Myocyte (in vitro differentiated cells): ENCODE measurements at regions not wholly inside any gene's neighbourhood (a gene's known extent, or its start where the extent isn't known, plus 50 kb on each side); places are given as distances from the start of the nearest gene placed in this dataset.

Experiments
- DNase-seq: peaks from one replicate; pipeline ENCODE4 v3.0.0-alpha.2; 2012; ENCODE audit warnings: low read depth

DNA sequence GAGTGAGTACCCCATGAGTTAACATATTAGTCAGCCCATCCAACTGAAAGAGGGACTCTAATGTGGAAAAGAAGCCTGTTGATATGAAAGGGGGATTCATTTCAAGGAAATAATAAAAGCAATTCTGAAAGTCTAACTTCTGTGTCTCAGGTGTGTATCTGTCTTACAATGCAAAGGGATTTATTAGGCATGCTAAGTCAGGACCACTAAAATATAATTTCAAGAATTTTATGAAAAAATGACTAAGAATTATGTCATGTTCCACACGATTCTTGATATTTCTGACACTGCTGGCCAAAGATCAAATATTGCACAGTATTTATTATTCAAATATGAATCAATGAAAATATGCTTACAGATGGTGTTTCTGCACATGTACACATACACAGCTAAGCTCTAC lies 130.8 kb downstream of the KLF12 start:
- DNase-seq: no peak

GRCh38 chr13:74000876-74001275 lies 133.3 kb downstream of the KLF12 start:
- no peak for DNase-seq

- DNase-seq: no peak
Observed at GRCh38 chr13:73998631-73999030, 135.6 kb downstream of the KLF12 start.

DNA sequence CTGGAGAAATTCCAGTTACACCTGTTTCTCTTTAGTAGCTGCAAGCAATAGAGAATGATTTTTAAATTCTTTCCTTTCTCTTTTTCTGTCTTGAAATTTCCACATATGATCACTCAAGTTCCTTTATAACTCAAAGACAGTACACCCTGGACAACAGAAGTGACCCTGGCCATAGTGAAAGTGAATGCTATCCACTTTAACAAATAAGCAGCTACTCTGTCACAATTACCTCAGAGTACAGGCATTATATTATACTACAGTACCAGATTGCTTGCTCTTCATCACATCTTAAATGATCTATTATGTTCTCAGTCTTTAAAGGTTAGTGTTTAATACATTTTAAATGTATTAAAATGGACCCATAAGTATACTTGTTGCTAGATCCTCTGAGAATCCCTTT lies 136.2 kb downstream of the KLF12 start:
- DNase-seq: no peak

DNA sequence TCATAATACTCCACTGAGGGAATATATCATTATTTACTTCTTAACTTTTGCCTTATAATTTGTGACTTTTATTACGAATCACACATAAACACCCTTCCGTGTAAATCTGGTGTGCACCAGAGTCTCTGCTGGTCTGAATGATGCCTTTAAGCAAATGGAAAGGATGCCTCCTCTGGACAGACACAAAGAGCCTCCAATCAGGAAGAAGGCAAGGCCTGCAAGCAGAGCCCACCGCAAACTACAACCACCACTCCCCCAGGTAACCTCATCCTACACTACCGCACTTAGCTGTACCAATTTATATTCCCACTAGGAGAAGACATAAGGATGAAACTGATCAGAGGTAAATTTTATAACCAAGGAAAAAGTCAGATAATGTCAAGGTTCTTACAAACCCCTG lies 137.6 kb downstream of the KLF12 start:
- no peak for DNase-seq

DNA sequence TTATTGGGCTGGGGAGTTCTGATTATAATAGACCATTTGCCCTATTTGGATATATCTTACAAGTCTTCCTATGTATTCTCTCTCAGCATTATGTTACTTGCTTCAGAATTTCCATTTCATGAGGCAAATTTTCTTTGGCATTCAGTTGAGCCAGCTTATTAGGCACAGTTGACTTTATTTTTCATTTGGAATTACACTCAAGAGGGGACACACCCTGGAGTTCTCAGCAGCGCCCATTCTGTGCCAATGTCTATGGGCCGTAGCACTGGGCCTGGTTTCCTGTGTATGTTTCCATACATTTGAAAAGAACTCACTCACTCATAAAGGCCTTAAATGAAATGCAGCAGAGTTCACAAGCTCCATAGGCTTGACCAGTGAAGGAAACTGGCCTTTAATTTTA lies 138.5 kb downstream of the KLF12 start:
- DNase-seq: no peak

DNA sequence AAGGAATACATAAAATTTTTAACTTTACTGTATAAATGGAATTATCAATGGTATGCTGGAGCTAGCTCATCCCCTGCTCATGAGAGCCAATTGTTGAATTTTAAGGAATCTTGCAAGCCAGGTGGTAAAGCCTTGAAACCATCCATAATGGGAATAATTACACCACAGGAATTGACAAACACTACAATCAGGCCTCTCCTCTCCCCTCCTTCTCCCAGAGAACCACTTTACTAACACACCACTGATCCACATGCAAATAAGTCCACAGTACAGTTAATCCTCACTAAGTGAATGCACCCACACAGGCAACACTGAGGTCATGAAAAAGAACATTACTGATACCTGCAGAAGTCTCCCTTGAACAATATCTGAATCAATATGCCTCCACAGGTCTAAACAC lies 140.5 kb downstream of the KLF12 start:
- no peak for DNase-seq

GRCh38 chr13:73991884-73992283 lies 142.3 kb downstream of the KLF12 start:
- no peak for DNase-seq

- no peak for DNase-seq
Observed at GRCh38 chr13:73991384-73991783, 142.8 kb downstream of the KLF12 start.

DNA sequence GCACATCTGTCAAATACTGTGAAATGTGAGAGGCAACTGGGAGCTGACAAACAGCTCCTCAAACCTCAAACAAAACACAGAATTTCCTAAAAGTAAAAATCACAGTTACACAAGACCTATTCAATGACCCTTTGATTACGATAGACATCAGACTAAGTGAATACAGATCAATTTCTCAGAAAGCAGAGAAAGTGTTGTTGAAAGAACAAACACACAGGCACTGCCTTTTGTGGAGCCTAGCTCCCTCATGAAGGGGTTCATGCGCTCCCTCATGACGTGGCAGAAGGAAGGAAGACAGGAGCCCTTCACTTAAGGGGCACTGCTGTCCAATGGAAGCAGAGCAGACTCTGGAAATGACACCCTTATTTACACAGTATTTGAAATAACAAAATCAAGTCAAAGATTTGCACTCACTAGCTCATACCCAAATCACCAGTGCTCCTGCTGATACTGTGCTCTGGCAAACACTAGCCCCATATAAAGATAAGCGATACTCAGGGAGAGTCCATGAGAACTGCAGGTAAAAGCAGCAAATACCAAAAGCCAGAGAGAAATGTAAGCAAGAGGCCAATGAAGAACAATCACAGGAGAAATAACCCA lies 144.9 kb downstream of the KLF12 start:
- DNase-seq: no peak

GRCh38 chr13:73988461-73988860 lies 145.7 kb downstream of the KLF12 start:
- no peak for DNase-seq

- no peak for DNase-seq
Observed at GRCh38 chr13:73987618-73988017, 146.6 kb downstream of the KLF12 start.

- no peak for DNase-seq
Observed at GRCh38 chr13:73985783-73986182, 148.4 kb downstream of the KLF12 start.

GRCh38 chr13:73984949-73985691 lies 149.1 kb downstream of the KLF12 start:
- no peak for DNase-seq

GRCh38 chr13:73984201-73984600 lies 150.0 kb downstream of the KLF12 start:
- DNase-seq: no peak

GRCh38 chr13:73983109-73983508 lies 151.1 kb downstream of the KLF12 start:
- peak; percentile 19 for DNase-seq

GRCh38 chr13:73981595-73981994 lies 152.6 kb downstream of the KLF12 start:
- DNase-seq: no peak

- DNase-seq: no peak
Observed at GRCh38 chr13:73975767-73976166, 158.4 kb downstream of the KLF12 start.

DNA sequence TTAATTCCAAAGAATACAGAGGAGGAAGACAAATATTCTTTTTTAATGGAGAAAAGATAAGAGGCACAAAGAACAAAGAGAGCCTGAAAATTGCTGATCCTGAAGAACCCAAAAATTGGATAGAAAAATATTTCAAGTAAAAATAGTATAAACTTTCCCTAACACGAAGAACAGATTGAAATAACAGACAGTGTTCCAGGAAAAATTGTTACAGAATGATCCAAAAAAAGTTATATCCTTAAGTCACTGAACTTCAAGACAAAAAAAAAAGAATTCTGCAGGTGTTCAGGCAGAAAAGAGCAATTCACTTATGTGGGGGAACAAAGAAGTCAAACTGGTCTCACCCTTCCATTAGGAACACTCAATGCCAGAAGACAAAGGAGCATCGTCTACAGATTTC lies 160.2 kb downstream of the KLF12 start:
- DNase-seq: no peak

- DNase-seq: no peak
Observed at GRCh38 chr13:73973156-73973555, 161.0 kb downstream of the KLF12 start.

GRCh38 chr13:73972545-73972944 lies 161.7 kb downstream of the KLF12 start:
- no peak for DNase-seq

- no peak for DNase-seq
Observed at GRCh38 chr13:73971481-73971880, 162.7 kb downstream of the KLF12 start.

DNA sequence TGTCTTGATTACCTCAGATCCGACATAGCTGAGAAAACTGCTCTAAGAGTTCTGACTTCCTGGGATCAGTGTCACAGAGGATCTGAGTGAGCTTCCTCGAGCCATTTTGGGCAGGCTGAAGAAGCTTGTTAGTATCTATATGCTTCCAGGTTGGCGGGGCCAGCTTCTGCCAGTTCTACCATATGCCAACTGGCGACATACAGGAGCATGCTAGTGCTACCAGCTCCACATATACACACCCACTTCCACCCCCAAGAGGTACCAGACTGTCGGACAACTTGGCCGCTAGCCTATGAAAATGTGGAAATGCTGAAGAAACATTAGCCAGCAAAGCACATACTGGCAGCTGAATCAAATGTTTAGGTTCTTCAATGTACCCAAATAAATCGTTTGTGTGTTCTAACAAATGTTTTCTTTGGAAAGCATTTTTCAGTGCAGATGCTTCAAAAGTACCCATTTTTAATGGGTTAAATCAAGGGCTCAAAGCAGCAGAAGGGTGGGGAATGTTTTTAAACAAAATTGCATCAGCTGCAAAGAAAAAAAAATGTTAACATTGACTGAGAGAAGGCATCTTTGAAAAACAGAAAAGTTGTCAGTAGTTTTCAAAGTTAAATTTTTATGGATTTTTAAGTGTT lies 163.7 kb downstream of the KLF12 start:
- no peak for DNase-seq
